PFSK-1 (cell line): ENCODE measurements at regions not wholly inside any gene's neighbourhood (a gene's known extent, or its start where the extent isn't known, plus 50 kb on each side); places are given as distances from the start of the nearest gene placed in this dataset.

Experiments used
- FOXP2 ChIP-seq: optimal IDR thresholded peaks from 2 replicates; pipeline ENCODE3; 2011; ENCODE audit warnings: borderline replicate concordance, control low read depth, inconsistent platforms; ENCODE audit not compliant: insufficient read depth; ENCODE audit errors: extremely low read length, extremely low read depth
- POLR2AphosphoS5 ChIP-seq: IDR thresholded peaks from 2 replicates; pipeline ENCODE4 v1.6.1; 2012; ENCODE audit warnings: low read depth, mild to moderate bottlenecking, control low read depth, low read length, moderate library complexity
- SIN3A ChIP-seq: IDR thresholded peaks from 2 replicates; pipeline ENCODE4 v1.6.1; 2012; ENCODE audit warnings: mild to moderate bottlenecking, low read length, moderate library complexity, borderline replicate concordance; ENCODE audit not compliant: insufficient read depth
- TAF1 ChIP-seq: IDR thresholded peaks from 2 replicates; pipeline ENCODE4 v1.6.1; 2012; ENCODE audit warnings: low read length, control low read depth, borderline replicate concordance; ENCODE audit not compliant: insufficient read depth
- TF ChIP-seq, protein P1 (sequence below), 2 experiments: IDR thresholded peaks; 2 replicates each; pipeline versions ENCODE4 v1.6.1 to v1.8.0; 2011 to 2012; ENCODE audit warnings: low read depth in 2 of 2, low read length in 2 of 2, control low read depth in 1 of 2, inconsistent platforms in 1 of 2, mild to moderate bottlenecking in 1 of 2, moderate library complexity in 1 of 2; ENCODE audit not compliant: insufficient read depth in 1 of 2

DNA sequence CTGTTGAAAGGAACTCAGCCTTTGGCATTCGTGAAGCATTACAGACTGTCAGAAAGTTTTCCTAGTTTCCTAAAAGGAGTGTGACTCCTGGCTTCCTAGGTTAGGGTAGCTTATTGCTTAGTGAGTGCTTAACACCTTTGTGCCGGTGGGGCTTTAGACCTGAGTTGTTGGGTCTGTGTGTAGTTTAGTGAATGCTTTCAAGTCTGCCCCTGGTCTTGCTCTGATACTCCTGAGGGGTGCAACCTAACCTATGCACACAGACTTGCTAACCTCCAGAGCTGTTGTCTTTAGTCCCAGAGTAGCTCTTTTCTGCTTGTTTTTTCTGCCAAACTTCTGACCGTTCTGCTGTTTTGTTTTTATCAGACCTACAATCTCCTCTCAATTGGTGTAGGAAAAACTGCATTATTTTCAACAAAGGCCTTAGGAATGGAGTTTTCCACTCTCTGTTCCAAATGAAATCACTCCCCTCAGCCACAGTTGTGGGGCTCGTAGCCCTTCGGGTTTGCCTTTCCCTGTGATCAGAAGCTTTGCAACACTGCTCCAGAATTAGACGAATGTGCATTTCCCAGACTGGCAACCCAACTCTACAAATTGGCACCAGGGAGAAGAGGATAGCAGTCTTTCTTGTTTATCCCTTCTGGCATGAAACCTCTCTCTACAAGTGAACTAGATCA, 1399.1 kb upstream of the PCDH7 start:
- TF ChIP-seq SIN3A (no peak), POLR2AphosphoS5 (no peak), FOXP2 (no peak), TAF1 (no peak)
- TF ChIP-seq, protein P1, sequence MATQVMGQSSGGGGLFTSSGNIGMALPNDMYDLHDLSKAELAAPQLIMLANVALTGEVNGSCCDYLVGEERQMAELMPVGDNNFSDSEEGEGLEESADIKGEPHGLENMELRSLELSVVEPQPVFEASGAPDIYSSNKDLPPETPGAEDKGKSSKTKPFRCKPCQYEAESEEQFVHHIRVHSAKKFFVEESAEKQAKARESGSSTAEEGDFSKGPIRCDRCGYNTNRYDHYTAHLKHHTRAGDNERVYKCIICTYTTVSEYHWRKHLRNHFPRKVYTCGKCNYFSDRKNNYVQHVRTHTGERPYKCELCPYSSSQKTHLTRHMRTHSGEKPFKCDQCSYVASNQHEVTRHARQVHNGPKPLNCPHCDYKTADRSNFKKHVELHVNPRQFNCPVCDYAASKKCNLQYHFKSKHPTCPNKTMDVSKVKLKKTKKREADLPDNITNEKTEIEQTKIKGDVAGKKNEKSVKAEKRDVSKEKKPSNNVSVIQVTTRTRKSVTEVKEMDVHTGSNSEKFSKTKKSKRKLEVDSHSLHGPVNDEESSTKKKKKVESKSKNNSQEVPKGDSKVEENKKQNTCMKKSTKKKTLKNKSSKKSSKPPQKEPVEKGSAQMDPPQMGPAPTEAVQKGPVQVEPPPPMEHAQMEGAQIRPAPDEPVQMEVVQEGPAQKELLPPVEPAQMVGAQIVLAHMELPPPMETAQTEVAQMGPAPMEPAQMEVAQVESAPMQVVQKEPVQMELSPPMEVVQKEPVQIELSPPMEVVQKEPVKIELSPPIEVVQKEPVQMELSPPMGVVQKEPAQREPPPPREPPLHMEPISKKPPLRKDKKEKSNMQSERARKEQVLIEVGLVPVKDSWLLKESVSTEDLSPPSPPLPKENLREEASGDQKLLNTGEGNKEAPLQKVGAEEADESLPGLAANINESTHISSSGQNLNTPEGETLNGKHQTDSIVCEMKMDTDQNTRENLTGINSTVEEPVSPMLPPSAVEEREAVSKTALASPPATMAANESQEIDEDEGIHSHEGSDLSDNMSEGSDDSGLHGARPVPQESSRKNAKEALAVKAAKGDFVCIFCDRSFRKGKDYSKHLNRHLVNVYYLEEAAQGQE (IDR thresholded peaks at IDR 0.05; ENCODE audit: insufficient read depth in 1 of 2, low read depth in 2 of 2, low read length in 2 of 2) = no peak

DNA sequence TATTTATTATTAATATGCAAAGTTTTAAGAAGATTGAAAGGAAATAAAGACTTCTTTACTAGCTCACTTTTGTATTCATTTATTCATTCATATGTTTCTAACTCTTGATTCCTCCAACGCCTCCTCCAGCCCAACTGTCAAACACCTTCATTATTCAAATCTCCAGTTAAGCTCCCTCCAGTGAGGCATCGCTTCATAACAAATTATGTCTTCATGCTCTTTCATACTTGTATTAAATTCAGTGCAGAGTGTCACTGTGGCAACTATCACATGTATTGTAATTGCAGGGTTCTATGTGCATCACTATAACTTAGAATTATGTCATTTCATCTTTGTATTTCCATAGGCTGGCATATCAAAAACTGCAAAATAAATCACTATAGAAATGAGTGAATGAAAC, 1394.2 kb upstream of the PCDH7 start:
- no peak for TF ChIP-seq FOXP2

DNA sequence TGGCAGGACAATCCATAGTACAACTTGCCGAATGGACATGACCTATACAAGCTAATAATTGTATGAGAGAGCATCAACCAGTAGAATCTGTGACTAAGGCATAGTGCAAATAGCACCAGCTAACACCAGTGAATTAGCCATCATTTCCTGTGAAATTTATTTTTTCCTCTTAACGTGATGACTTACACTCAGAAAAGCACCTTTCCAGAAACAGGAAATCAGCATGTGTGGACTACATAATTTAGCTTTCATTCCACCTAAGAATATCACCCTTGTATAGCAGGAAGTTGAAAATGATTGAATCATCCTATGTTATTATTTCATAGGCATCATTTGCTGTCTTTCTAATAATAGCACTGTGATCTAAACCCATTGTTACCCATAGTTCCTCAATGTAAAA, 1393.4 kb upstream of the PCDH7 start:
- TF ChIP-seq TAF1 (no peak), POLR2AphosphoS5 (no peak), SIN3A (no peak), FOXP2 (no peak)
- TF ChIP-seq, protein P1 (IDR thresholded peaks at IDR 0.05; ENCODE audit: insufficient read depth in 1 of 2, low read depth in 2 of 2, low read length in 2 of 2) = no peak

DNA sequence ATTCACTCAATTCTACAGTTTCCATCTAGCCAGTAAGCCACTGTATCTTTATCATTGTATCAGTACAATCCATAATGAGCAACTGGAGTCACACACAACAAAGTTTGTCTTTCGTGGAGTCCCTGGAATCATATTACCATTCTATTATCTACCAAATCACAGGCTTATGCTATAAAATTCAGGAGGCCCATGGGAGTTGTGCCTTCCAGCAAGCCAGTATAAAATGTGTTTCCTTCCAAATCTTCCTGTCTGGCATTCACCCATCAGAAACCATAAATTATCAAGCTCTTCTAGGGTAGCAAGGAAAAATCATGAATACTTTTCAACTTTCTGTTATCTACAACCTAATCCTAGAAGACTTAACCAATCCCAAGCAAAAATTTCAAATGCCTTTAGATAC, 1383.3 kb upstream of the PCDH7 start:
- TF ChIP-seq, protein P1 (IDR thresholded peaks at IDR 0.05; ENCODE audit: insufficient read depth in 1 of 2, low read depth in 2 of 2, low read length in 2 of 2) = no peak
- TF ChIP-seq FOXP2 (no peak), POLR2AphosphoS5 (no peak), SIN3A (no peak), TAF1 (no peak)

DNA sequence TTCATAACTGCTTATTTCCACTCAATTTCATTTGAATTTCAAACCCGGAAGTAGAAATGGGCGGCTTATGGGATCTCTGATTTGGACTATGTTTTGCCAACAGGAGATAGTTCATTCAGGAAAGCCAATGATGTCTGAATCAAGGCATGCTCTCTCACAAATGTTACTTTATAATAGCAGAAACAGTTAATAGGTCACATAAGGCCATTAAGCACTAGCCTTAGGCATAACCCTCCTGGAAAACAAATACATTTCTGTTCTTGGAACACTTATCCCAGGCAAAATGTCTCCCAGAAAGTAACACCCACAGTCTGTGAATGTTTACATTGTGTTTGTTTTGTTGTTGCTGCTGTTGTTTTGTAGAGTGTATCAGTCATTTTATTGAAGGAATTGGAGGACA, 1347.2 kb upstream of the PCDH7 start:
- TF ChIP-seq POLR2AphosphoS5 (no peak), SIN3A (no peak), TAF1 (no peak), FOXP2 (no peak)
- TF ChIP-seq, protein P1 (IDR thresholded peaks at IDR 0.05; ENCODE audit: insufficient read depth in 1 of 2, low read depth in 2 of 2, low read length in 2 of 2) = no peak
